Mesenchymal stem cell (in vitro differentiated cells and primary cell): ENCODE measurements at regions not wholly inside any gene's neighbourhood (a gene's known extent, or its start where the extent isn't known, plus 50 kb on each side); places are given as distances from the start of the nearest gene placed in this dataset.

Experiments
- DNase-seq: peaks from one replicate; pipeline ENCODE4 v3.0.0-alpha.2; 2013
- H2AFZ ChIP-seq: one replicate; pipeline ENCODE4 v1.6.1; 2013; ENCODE audit warnings: low read depth, mild to moderate bottlenecking, control low read depth, inconsistent platforms, low read length, moderate library complexity
- H2AK5ac ChIP-seq: 2 replicates; pipeline ENCODE4 v1.6.1; 2013; ENCODE audit warnings: low read length, moderate library complexity, mild to moderate bottlenecking, inconsistent platforms; ENCODE audit not compliant: severe bottlenecking
- H2BK120ac ChIP-seq: one replicate; pipeline ENCODE4 v1.6.1; 2013; ENCODE audit warnings: low read depth, mild to moderate bottlenecking, inconsistent platforms, low read length, moderate library complexity
- H2BK12ac ChIP-seq, 2 experiments: one replicate each; pipeline ENCODE4 v1.6.1; 2013; ENCODE audit warnings: inconsistent platforms in 2 of 2, low read length in 2 of 2, mild to moderate bottlenecking in 2 of 2, moderate library complexity in 2 of 2, control low read depth in 1 of 2
- H2BK15ac ChIP-seq: one replicate; pipeline ENCODE4 v1.6.1; 2013; ENCODE audit warnings: mild to moderate bottlenecking, low read depth, inconsistent platforms; ENCODE audit not compliant: poor library complexity, severe bottlenecking
- H2BK5ac ChIP-seq: 2 replicates; pipeline ENCODE4 v1.6.1; 2013; ENCODE audit warnings: low read depth, mild to moderate bottlenecking, low read length, control low read depth, inconsistent platforms; ENCODE audit not compliant: poor library complexity, severe bottlenecking
- H3K14ac ChIP-seq, 2 experiments: one replicate each; pipeline ENCODE4 v1.6.1; 2013; ENCODE audit warnings: inconsistent platforms in 2 of 2, low read length in 2 of 2, control low read depth in 1 of 2, mild to moderate bottlenecking in 1 of 2, moderate library complexity in 1 of 2
- H3K18ac ChIP-seq, 2 experiments: one replicate each; pipeline ENCODE4 v1.6.1; 2013; ENCODE audit warnings: inconsistent platforms in 2 of 2, low read length in 2 of 2, control low read depth in 1 of 2, low read depth in 1 of 2, mild to moderate bottlenecking in 1 of 2
- H3K23ac ChIP-seq, 2 experiments: one replicate each; pipeline ENCODE4 v1.6.1; 2013; ENCODE audit warnings: inconsistent platforms in 2 of 2, low read length in 2 of 2, mild to moderate bottlenecking in 2 of 2, moderate library complexity in 2 of 2, control low read depth in 1 of 2
- H3K27ac ChIP-seq: 2 replicates; pipeline ENCODE4 v1.5.1; 2013; ENCODE audit warnings: mild to moderate bottlenecking, moderate library complexity, low read length, control low read depth, inconsistent platforms; ENCODE audit not compliant: poor library complexity, severe bottlenecking
- H3K27me3 ChIP-seq, 2 experiments: 2 replicates each; pipeline versions ENCODE4 v1.6.1 to v1.7.0; 2013; ENCODE audit warnings: low read length in 2 of 2, mild to moderate bottlenecking in 2 of 2, moderate library complexity in 2 of 2, control low read depth in 1 of 2, inconsistent platforms in 1 of 2; ENCODE audit not compliant: control insufficient read depth in 1 of 2, insufficient read depth in 1 of 2
- H3K36me3 ChIP-seq, 2 experiments: 2 replicates each; pipeline versions ENCODE4 v1.6.1 to v1.7.0; 2013; ENCODE audit warnings: low read length in 2 of 2, control low read depth in 1 of 2, inconsistent platforms in 1 of 2, low read depth in 1 of 2, mild to moderate bottlenecking in 1 of 2; ENCODE audit not compliant: insufficient read depth in 2 of 2, control insufficient read depth in 1 of 2
- H3K4ac ChIP-seq, 2 experiments: one replicate each; pipeline ENCODE4 v1.6.1; 2013; ENCODE audit warnings: inconsistent platforms in 2 of 2, low read length in 2 of 2, mild to moderate bottlenecking in 2 of 2, moderate library complexity in 2 of 2, control low read depth in 1 of 2, low read depth in 1 of 2
- H3K4me1 ChIP-seq: 2 replicates; pipeline ENCODE4 v1.6.1; 2013; ENCODE audit warnings: low read depth, low read length, control low read depth; ENCODE audit not compliant: control insufficient read depth, insufficient read depth
- H3K4me2 ChIP-seq: 2 replicates; pipeline ENCODE4 v1.6.1; 2013; ENCODE audit warnings: low read length, mild to moderate bottlenecking, inconsistent platforms; ENCODE audit not compliant: poor library complexity, severe bottlenecking
- H3K4me3 ChIP-seq, 2 experiments: 2 replicates each; pipeline versions ENCODE4 v1.5.1 to v1.7.0; 2013; ENCODE audit warnings: low read length in 2 of 2, mild to moderate bottlenecking in 2 of 2, control low read depth in 1 of 2, low read depth in 1 of 2; ENCODE audit not compliant: insufficient read depth in 1 of 2
- H3K79me1 ChIP-seq: replicated peaks from 2 replicates; pipeline ENCODE4 v1.6.1; 2013; ENCODE audit warnings: mild to moderate bottlenecking, control low read depth, low read length, inconsistent platforms; ENCODE audit not compliant: poor library complexity, severe bottlenecking
- H3K9ac ChIP-seq: 2 replicates; pipeline ENCODE4 v1.7.0; 2013; ENCODE audit warnings: mild to moderate bottlenecking, low read length, moderate library complexity
- H3K9me3 ChIP-seq: 2 replicates; pipeline ENCODE4 v1.7.0; 2013; ENCODE audit warnings: mild to moderate bottlenecking, low read length; ENCODE audit not compliant: control insufficient read depth
- H4K8ac ChIP-seq: one replicate; pipeline ENCODE4 v1.6.1; 2013; ENCODE audit warnings: inconsistent platforms, mild to moderate bottlenecking, low read length, moderate library complexity
- H4K91ac ChIP-seq: one replicate; pipeline ENCODE4 v1.6.1; 2013; ENCODE audit warnings: mild to moderate bottlenecking, low read length, inconsistent platforms
- WGBS: methylation state at CpG from one replicate; pipeline ENCODE4 v1.1.7; 2013; ENCODE audit warnings: mixed read lengths; 5-methylcytosine and 5-hydroxymethylcytosine counted together

DNA sequence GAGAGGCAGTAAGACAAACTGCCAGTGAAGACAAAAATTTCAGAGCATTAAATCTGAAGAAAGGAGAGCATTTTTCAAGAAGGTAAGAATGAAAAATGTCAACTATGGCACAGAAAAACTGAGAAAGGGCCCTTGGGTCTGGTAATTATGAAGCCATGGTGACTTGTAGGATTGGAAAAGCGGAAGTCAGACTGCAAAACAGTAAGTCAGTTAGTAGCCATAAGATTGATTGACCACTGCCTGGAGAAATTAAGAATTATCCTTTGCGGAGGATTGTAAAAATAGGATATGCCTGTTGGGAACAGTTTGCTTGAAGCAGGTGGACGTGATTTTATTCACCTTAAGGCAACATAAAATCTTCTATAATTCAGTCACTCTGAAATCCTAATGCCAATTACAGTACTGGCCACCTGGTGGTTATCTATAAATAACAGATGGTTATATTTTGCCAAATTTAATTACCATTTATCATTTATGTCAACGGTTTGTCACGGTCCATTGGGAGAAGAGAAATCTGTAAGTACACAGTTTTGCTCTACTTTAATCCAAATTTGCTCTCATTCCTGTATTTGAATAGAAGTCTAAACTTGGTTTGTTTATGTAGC, 127.1 kb upstream of the CNTN1 start:
- H4K91ac ChIP-seq: no peak overlapping the region
- no peak overlapping the region for H2BK120ac ChIP-seq
- no peak overlapping the region for H3K4me3 ChIP-seq
- H4K8ac ChIP-seq: no peak overlapping the region
- H3K23ac ChIP-seq: no peak overlapping the region
- no peak overlapping the region for H2AK5ac ChIP-seq
- H2BK5ac ChIP-seq: no peak overlapping the region
- no peak overlapping the region for H3K4me2 ChIP-seq
- no peak for DNase-seq
- no peak overlapping the region for H3K4ac ChIP-seq
- H3K18ac ChIP-seq: no peak overlapping the region
- H3K4me1 ChIP-seq: no peaks in the 10 kb centered on the region
- no peak overlapping the region for H3K9ac ChIP-seq
- H3K27ac ChIP-seq: no peak overlapping the region
- no peak overlapping the region for H2BK15ac ChIP-seq
- no peaks in the 10 kb centered on the region for H3K79me1 ChIP-seq
- no peaks in the 10 kb centered on the region for H3K27me3 ChIP-seq
- no peak overlapping the region for H2BK12ac ChIP-seq
- no peaks in the 10 kb centered on the region for H3K9me3 ChIP-seq
- H3K14ac ChIP-seq: no peak overlapping the region
- H3K36me3 ChIP-seq: no peaks in the 10 kb centered on the region
- no peak overlapping the region for H2AFZ ChIP-seq
- 74% methylated on average over 4 of the region's 5 CpGs for WGBS

DNA sequence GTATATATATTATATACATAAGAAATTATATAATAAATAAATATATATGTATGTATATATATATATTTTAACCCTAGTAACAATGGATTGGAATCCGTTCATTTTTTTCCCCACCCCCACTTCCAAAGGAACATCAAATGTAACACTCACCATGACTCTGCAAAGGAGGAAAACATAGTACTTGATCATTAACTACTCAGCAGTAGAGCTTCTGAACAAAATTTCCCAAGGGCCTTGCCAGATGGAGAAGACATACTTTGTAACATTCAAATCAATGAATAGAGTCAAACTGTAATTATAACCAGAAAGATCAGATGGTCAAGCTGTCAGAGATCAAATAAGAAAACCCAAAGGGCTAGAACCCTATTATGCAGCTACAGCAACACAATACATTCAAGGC, 126.0 kb upstream of the CNTN1 start:
- H3K4me1 ChIP-seq: no peaks in the 10 kb centered on the region
- no peak for DNase-seq
- no peak overlapping the region for H3K18ac ChIP-seq
- no peak overlapping the region for H2AK5ac ChIP-seq
- H3K4ac ChIP-seq: no peak overlapping the region
- H2BK12ac ChIP-seq: no peak overlapping the region
- no peak overlapping the region for H3K14ac ChIP-seq
- H3K9ac ChIP-seq: no peak overlapping the region
- H3K4me3 ChIP-seq: no peak overlapping the region
- H2BK15ac ChIP-seq: no peak overlapping the region
- no peaks in the 10 kb centered on the region for H3K79me1 ChIP-seq
- no peak overlapping the region for H3K27ac ChIP-seq
- no peaks in the 10 kb centered on the region for H3K9me3 ChIP-seq
- 100% methylated on average over 1 of the region's 1 CpG for WGBS
- no peak overlapping the region for H3K23ac ChIP-seq
- no peak overlapping the region for H4K91ac ChIP-seq
- H3K36me3 ChIP-seq: no peaks in the 10 kb centered on the region
- H3K4me2 ChIP-seq: no peak overlapping the region
- H2BK5ac ChIP-seq: no peak overlapping the region
- no peak overlapping the region for H2AFZ ChIP-seq
- H3K27me3 ChIP-seq: no peaks in the 10 kb centered on the region
- no peak overlapping the region for H2BK120ac ChIP-seq
- no peak overlapping the region for H4K8ac ChIP-seq

DNA sequence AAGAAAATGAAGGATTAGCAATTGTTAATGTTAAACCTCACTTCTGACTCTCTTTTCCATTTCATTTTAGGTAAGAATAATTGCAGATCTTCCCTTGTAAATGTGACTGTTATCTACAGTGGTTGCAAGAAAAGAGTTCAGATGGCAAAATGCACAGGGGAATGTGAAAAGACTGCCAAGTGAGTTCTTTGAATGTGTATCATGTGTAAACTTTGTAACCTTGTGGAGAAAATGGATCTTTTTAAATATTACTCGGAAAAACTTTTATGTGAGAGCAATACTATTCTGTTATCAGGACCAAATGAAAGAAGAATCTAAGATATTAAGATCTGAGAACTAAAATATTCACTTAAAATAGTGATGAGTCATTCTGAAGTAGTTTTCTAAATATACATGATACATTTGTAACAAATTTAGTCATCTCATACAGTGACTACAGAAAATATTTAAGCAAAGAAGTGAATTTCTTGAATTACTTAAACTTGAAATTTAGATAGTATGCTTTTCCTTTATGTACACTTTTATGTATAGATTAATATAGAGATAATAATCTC, 122.5 kb upstream of the CNTN1 start:
- no peaks in the 10 kb centered on the region for H3K36me3 ChIP-seq
- no CpG with 5 or more reads among the region's 1 CpG for WGBS
- no peak overlapping the region for H2BK120ac ChIP-seq

DNA sequence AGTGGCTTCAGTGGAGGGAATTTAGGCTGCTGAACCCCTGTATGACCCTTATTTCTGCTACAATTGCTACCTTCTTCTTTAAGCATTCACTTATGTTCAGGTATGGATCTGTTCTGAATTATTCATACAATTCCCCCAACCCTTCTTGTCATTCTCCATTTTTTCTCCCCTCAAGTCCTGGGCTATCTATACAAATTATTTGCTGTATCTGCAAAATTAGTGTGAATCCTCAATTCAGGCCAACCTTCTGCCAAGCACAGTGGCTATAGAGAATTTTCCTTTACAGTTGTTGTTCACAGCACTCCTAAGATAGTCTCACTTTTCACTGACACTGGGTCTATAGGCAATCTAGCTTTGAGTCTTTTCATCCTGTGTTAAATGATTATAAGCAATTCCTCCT, 119.2 kb upstream of the CNTN1 start:
- no peak for DNase-seq

More for the DNA sequence above, 122.5 kb upstream of the CNTN1 start:
- no peak overlapping the region for H2BK15ac ChIP-seq
- H3K4me1 ChIP-seq: no peaks in the 10 kb centered on the region
- no peak overlapping the region for H3K4ac ChIP-seq
- H2BK5ac ChIP-seq: no peak overlapping the region
- H3K9ac ChIP-seq: no peak overlapping the region
- H3K79me1 ChIP-seq: no peaks in the 10 kb centered on the region
- H3K27ac ChIP-seq: no peak overlapping the region
- no peak for DNase-seq
- H4K8ac ChIP-seq: no peak overlapping the region
- no peak overlapping the region for H2BK12ac ChIP-seq
- no peak overlapping the region for H4K91ac ChIP-seq
- no peak overlapping the region for H3K14ac ChIP-seq
- H2AK5ac ChIP-seq: no peak overlapping the region
- H3K23ac ChIP-seq: no peak overlapping the region
- H3K4me3 ChIP-seq: no peak overlapping the region
- no peak overlapping the region for H2AFZ ChIP-seq
- H3K18ac ChIP-seq: no peak overlapping the region
- no peak overlapping the region for H3K4me2 ChIP-seq
- no peaks in the 10 kb centered on the region for H3K9me3 ChIP-seq
- H3K27me3 ChIP-seq: no peaks in the 10 kb centered on the region

More for the DNA sequence above, 119.2 kb upstream of the CNTN1 start:
- Histone ChIP-seq H3K23ac (no peak overlapping the region), H3K4ac (no peak overlapping the region), H2BK12ac (no peak overlapping the region), H3K27ac (no peak overlapping the region), H3K9ac (no peak overlapping the region), H3K36me3 (no peaks in the 10 kb centered on the region), H4K8ac (no peak overlapping the region), H2BK15ac (no peak overlapping the region), H2AFZ (no peak overlapping the region), H3K79me1 (no peaks in the 10 kb centered on the region), H3K4me3 (no peak overlapping the region), H3K14ac (no peak overlapping the region), H2BK5ac (no peak overlapping the region), H3K9me3 (no peaks in the 10 kb centered on the region), H3K27me3 (no peaks in the 10 kb centered on the region), H3K18ac (no peak overlapping the region), H2BK120ac (no peak overlapping the region), H4K91ac (no peak overlapping the region), H2AK5ac (no peak overlapping the region), H3K4me2 (no peak overlapping the region), H3K4me1 (no peaks in the 10 kb centered on the region)
